ENCODE measurements at regions not wholly inside any gene's neighbourhood (a gene's known extent, or its start where the extent isn't known, plus 50 kb on each side); places are given as distances from the start of the nearest gene placed in this dataset.
"Not testable (repeated sequence)": the region's sequence is repeated elsewhere in the genome, so short reads cannot be mapped to it uniquely, and the experiment has no call there.

- H3K36me3 ChIP-seq (ENCODE audit: control insufficient read depth in 2 of 2, extremely low read depth in 1 of 2, insufficient read depth in 2 of 2, low read length in 2 of 2); H3K9ac ChIP-seq (replicated peaks; ENCODE audit: extremely low read depth, insufficient read depth, low read length); H4K20me1 ChIP-seq (replicated peaks; ENCODE audit: control insufficient read depth, extremely low read depth, insufficient read depth, low read length); H2AFZ ChIP-seq (ENCODE audit: low read depth, low read length); H3K79me2 ChIP-seq (ENCODE audit: control insufficient read depth, insufficient read depth, low read length); H3K27me3 ChIP-seq (ENCODE audit: control insufficient read depth in 2 of 2, insufficient read depth in 2 of 2, low read length in 2 of 2); H3K4me1 ChIP-seq (ENCODE audit: control insufficient read depth, extremely low read depth, insufficient read depth, low read length); FAIRE-seq; DNase-seq (ENCODE audit: low read depth, low spot score); BruUV-seq (replicated peaks); H3K4me3 ChIP-seq (replicated peaks in 1 of 3; ENCODE audit: insufficient read depth in 1 of 3, low read depth in 1 of 3, low read length in 3 of 3); H3K27ac ChIP-seq (ENCODE audit: insufficient read depth, low read depth, low read length); dilution Hi-C loops (cut with MboI; ENCODE audit: extremely low pct_ligation_motif_present, low sequenced_read_pairs); H3K9me3 ChIP-seq (replicated peaks; ENCODE audit: control insufficient read depth, insufficient read depth, low read length); POLR2A ChIA-PET; H3K4me2 ChIP-seq (ENCODE audit: insufficient read depth, low read length); H3K9me1 ChIP-seq (replicated peaks; ENCODE audit: control insufficient read depth, extremely low read depth, insufficient read depth, low read length): not testable (repeated sequence)
- CTCF ChIA-PET, result interaction anchor here (0.7 to 2.2 kb wide), 2 partner anchors 12 to 99 kb away, joined by 3 to 13 read pairs; no protein-coding TSS in a partner anchor
- intact Hi-C loops (cut with micrococcal nuclease), result loop anchor here (2.0 to 10.0 kb wide), 2 partner anchors 98 to 400 kb away; no protein-coding TSS in a partner anchor
Observed at GRCh38 chr22:25335276-25335675, 115.8 kb downstream of the CRYBB2 start.

- DNase-seq (ENCODE audit: low read depth, low spot score); H3K36me3 ChIP-seq (ENCODE audit: control insufficient read depth in 2 of 2, extremely low read depth in 1 of 2, insufficient read depth in 2 of 2, low read length in 2 of 2); H4K20me1 ChIP-seq (replicated peaks; ENCODE audit: control insufficient read depth, extremely low read depth, insufficient read depth, low read length); H3K79me2 ChIP-seq (ENCODE audit: control insufficient read depth, insufficient read depth, low read length); H3K4me1 ChIP-seq (ENCODE audit: control insufficient read depth, extremely low read depth, insufficient read depth, low read length); H3K9me1 ChIP-seq (replicated peaks; ENCODE audit: control insufficient read depth, extremely low read depth, insufficient read depth, low read length); H3K9ac ChIP-seq (replicated peaks; ENCODE audit: extremely low read depth, insufficient read depth, low read length); H2AFZ ChIP-seq (ENCODE audit: low read depth, low read length); H3K9me3 ChIP-seq (replicated peaks; ENCODE audit: control insufficient read depth, insufficient read depth, low read length); dilution Hi-C loops (cut with MboI; ENCODE audit: extremely low pct_ligation_motif_present, low sequenced_read_pairs); H3K4me2 ChIP-seq (ENCODE audit: insufficient read depth, low read length); H3K4me3 ChIP-seq (replicated peaks in 1 of 3; ENCODE audit: insufficient read depth in 1 of 3, low read depth in 1 of 3, low read length in 3 of 3); CTCF ChIA-PET; H3K27me3 ChIP-seq (ENCODE audit: control insufficient read depth in 2 of 2, insufficient read depth in 2 of 2, low read length in 2 of 2); intact Hi-C loops (cut with micrococcal nuclease); FAIRE-seq; BruUV-seq (replicated peaks); H3K27ac ChIP-seq (ENCODE audit: insufficient read depth, low read depth, low read length); POLR2A ChIA-PET: not testable (repeated sequence)
Observed at GRCh38 chr22:25340536-25340935, 121.1 kb downstream of the CRYBB2 start.

- H3K27ac ChIP-seq (ENCODE audit: insufficient read depth, low read depth, low read length); H3K9ac ChIP-seq (replicated peaks; ENCODE audit: extremely low read depth, insufficient read depth, low read length); POLR2A ChIA-PET; H3K4me3 ChIP-seq (replicated peaks in 1 of 3; ENCODE audit: insufficient read depth in 1 of 3, low read depth in 1 of 3, low read length in 3 of 3); H3K4me2 ChIP-seq (ENCODE audit: insufficient read depth, low read length); BruUV-seq (replicated peaks); intact Hi-C loops (cut with micrococcal nuclease); DNase-seq (ENCODE audit: low read depth, low spot score); dilution Hi-C loops (cut with MboI; ENCODE audit: extremely low pct_ligation_motif_present, low sequenced_read_pairs); H3K79me2 ChIP-seq (ENCODE audit: control insufficient read depth, insufficient read depth, low read length); FAIRE-seq; H2AFZ ChIP-seq (ENCODE audit: low read depth, low read length); H4K20me1 ChIP-seq (replicated peaks; ENCODE audit: control insufficient read depth, extremely low read depth, insufficient read depth, low read length); H3K9me3 ChIP-seq (replicated peaks; ENCODE audit: control insufficient read depth, insufficient read depth, low read length); H3K9me1 ChIP-seq (replicated peaks; ENCODE audit: control insufficient read depth, extremely low read depth, insufficient read depth, low read length); H3K27me3 ChIP-seq (ENCODE audit: control insufficient read depth in 2 of 2, insufficient read depth in 2 of 2, low read length in 2 of 2); H3K36me3 ChIP-seq (ENCODE audit: control insufficient read depth in 2 of 2, extremely low read depth in 1 of 2, insufficient read depth in 2 of 2, low read length in 2 of 2): not testable (repeated sequence)
- CTCF ChIA-PET, result interaction anchor here (1.0 kb wide), 1 partner anchor 11 kb away, joined by 3 read pairs; no protein-coding TSS in a partner anchor
- peaks cover 13% of the 10 kb centered on the region for H3K4me1 ChIP-seq (ENCODE audit: control insufficient read depth, extremely low read depth, insufficient read depth, low read length)
Observed at GRCh38 chr22:25344366-25344765, 124.9 kb downstream of the CRYBB2 start.
